Fibroblast of skin of back (primary cell): ENCODE measurements at regions not wholly inside any gene's neighbourhood (a gene's known extent, or its start where the extent isn't known, plus 50 kb on each side); places are given as distances from the start of the nearest gene placed in this dataset.

ENCODE experiments used
- DNase-seq: peaks from one replicate; pipeline ENCODE4 v3.0.0-alpha.2; 2013

GRCh38 chr11:109184376-109184775 lies 237.6 kb upstream of the C11orf87 start:
- no peak for DNase-seq

GRCh38 chr11:109192864-109193263 lies 229.1 kb upstream of the C11orf87 start:
- no peak for DNase-seq

- DNase-seq = no peak
Observed at GRCh38 chr11:109193880-109194279, 228.1 kb upstream of the C11orf87 start.

GRCh38 chr11:109196016-109196415 lies 226.0 kb upstream of the C11orf87 start:
- DNase-seq = peak; percentile 60

- peak; percentile 79 for DNase-seq
Observed at GRCh38 chr11:109197656-109198055, 224.3 kb upstream of the C11orf87 start.

GRCh38 chr11:109203176-109203575 lies 218.8 kb upstream of the C11orf87 start:
- DNase-seq = no peak

- DNase-seq = no peak
Observed at GRCh38 chr11:109205312-109205711, 216.7 kb upstream of the C11orf87 start.

GRCh38 chr11:109208121-109208520 lies 213.9 kb upstream of the C11orf87 start:
- no peak for DNase-seq

- no peak for DNase-seq
Observed at GRCh38 chr11:109209572-109209971, 212.4 kb upstream of the C11orf87 start.

GRCh38 chr11:109221190-109221589 lies 200.8 kb upstream of the C11orf87 start:
- DNase-seq = no peak

GRCh38 chr11:109222761-109223160 lies 199.2 kb upstream of the C11orf87 start:
- no peak for DNase-seq

- DNase-seq = no peak
Observed at GRCh38 chr11:109223451-109223850, 198.5 kb upstream of the C11orf87 start.

GRCh38 chr11:109229682-109230081 lies 192.3 kb upstream of the C11orf87 start:
- DNase-seq = peak; percentile 21

GRCh38 chr11:109236188-109236587 lies 185.8 kb upstream of the C11orf87 start:
- DNase-seq = no peak

GRCh38 chr11:109236696-109237095 lies 185.3 kb upstream of the C11orf87 start:
- DNase-seq = peak; percentile 18

- no peak for DNase-seq
Observed at GRCh38 chr11:109237636-109238035, 184.4 kb upstream of the C11orf87 start.

GRCh38 chr11:109241988-109242536 lies 179.9 kb upstream of the C11orf87 start:
- peak; percentile 17 for DNase-seq

- peak; percentile 86 for DNase-seq
Observed at GRCh38 chr11:109247071-109247470, 174.9 kb upstream of the C11orf87 start.

- no peak for DNase-seq
Observed at GRCh38 chr11:109249597-109249996, 172.4 kb upstream of the C11orf87 start.

GRCh38 chr11:109251230-109251629 lies 170.8 kb upstream of the C11orf87 start:
- DNase-seq = no peak

GRCh38 chr11:109264128-109264527 lies 157.9 kb upstream of the C11orf87 start:
- no peak for DNase-seq

- no peak for DNase-seq
Observed at GRCh38 chr11:109267293-109268095, 154.5 kb upstream of the C11orf87 start.

GRCh38 chr11:109275931-109276330 lies 146.1 kb upstream of the C11orf87 start:
- DNase-seq = no peak

GRCh38 chr11:109285465-109285864 lies 136.5 kb upstream of the C11orf87 start:
- no peak for DNase-seq
